ENCODE measurements at regions not wholly inside any gene's neighbourhood (a gene's known extent, or its start where the extent isn't known, plus 50 kb on each side); places are given as distances from the start of the nearest gene placed in this dataset.

DNA sequence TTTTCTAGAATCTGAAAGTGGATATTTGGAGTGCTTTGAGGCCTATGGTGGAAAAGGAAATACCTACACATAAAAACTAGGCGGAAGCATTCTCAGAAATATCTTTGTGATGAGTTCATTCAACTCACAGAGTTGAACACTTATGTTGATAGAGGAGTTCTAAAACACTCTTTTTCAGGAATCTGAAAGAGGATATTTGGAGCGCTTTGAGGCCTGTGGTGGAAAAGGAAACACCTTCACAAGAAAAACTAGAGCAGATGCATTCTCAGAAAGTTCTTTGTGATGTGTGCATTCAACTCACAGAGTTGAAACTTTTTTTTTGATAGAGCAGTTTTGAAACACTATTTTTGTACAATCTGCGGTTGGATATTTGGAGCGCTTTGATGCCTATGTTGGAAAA lies 1250.0 kb upstream of the DEFB115 start:
- DNase-seq, result peak; percentile 17
